ENCODE measurements at regions not wholly inside any gene's neighbourhood (a gene's known extent, or its start where the extent isn't known, plus 50 kb on each side); places are given as distances from the start of the nearest gene placed in this dataset.

DNA sequence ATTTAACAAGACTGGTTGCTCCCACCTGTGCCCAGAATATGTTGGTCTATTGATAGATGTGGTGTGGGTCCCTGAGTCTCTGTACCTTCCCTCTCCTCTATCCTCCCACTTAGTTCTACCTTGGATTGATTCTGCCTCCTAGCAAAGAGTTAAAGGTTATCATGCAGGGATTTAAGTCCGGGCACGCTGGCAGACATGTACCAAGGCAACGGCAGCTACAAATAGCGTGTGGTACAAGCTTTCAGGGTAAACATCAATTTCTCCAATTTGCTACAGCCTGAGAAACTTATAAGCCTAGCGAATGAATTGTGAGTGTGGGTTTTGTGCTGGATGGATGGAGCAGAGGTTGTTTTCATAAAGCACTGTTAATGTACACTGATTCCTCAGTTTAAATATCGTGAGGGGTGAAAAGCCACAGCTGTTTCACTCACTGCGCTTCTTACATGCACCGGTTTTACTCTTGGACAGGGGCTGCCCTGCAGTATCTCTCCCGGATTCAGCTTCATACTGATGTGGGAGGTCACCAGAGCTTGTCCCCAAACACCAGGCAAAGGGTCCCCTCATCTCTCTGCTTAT, 289.8 kb downstream of the ICOS start:
- TF ChIP-seq, protein P1, sequence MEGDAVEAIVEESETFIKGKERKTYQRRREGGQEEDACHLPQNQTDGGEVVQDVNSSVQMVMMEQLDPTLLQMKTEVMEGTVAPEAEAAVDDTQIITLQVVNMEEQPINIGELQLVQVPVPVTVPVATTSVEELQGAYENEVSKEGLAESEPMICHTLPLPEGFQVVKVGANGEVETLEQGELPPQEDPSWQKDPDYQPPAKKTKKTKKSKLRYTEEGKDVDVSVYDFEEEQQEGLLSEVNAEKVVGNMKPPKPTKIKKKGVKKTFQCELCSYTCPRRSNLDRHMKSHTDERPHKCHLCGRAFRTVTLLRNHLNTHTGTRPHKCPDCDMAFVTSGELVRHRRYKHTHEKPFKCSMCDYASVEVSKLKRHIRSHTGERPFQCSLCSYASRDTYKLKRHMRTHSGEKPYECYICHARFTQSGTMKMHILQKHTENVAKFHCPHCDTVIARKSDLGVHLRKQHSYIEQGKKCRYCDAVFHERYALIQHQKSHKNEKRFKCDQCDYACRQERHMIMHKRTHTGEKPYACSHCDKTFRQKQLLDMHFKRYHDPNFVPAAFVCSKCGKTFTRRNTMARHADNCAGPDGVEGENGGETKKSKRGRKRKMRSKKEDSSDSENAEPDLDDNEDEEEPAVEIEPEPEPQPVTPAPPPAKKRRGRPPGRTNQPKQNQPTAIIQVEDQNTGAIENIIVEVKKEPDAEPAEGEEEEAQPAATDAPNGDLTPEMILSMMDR (IDR thresholded peaks at IDR 0.05): no peak
- TF ChIP-seq POLR2A (IDR thresholded peaks at IDR 0.05): no peak

Data from right lobe of liver (tissue), 4 donors.